ENCODE measurements at regions not wholly inside any gene's neighbourhood (a gene's known extent, or its start where the extent isn't known, plus 50 kb on each side); places are given as distances from the start of the nearest gene placed in this dataset.

DNA sequence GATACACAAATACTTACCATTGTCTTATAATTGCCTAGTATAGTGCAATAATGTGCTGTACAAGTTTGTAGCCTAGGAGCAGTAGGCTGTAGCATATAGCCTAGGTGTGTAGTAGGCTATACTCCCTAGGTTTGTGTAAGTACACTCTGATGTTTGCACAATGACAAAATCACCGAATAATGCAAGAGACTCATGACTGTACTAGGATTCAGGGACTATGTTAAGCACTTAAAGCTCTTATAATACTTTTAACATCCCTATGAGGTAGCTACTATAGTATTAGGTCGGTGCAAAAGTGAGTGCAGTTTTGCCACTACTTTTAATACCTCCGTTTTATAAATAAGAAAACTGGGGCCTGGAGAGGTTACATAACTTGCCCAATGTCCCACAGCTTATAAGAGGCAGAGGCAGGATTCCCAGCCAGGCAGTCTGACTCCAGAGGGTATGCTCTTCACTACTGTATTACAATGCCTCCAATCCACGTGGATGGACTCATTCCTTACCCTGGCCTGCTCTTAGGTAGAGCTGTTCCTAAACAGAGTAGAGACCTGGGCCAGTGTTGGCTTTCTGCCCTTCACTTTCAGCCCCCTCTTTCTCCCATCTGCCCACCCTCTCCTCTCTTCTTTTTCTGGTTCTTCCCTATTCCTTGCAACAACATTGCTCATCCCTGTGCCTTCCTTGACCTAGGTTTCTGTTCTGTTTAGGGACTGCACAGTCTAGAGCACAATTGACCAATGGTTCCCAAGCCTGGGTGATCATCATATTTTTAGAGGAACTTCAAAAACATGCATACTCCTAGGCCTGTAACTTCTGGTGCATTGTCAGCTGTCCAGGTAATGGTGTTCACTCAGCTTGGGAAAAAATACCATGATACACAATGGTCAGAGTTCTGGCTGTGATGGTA, 114.0 kb downstream of the CARTPT start:
- H3K9me3 Mint-ChIP-seq: peaks cover 3 to 5% of the 10 kb centered on the region in 2 donors
- peak in 1 of 2 donors; percentile 7 for ATAC-seq (replicated peaks)
- H3K4me1 Mint-ChIP-seq: peaks cover 0 to 5% of the 10 kb centered on the region in 2 donors
- no peak overlapping the region for H3K27ac Mint-ChIP-seq
- no peaks in the 10 kb centered on the region for H3K27me3 Mint-ChIP-seq
- no peak overlapping the region for H3K4me3 Mint-ChIP-seq
- H3K36me3 Mint-ChIP-seq: peaks cover 0 to 3% of the 10 kb centered on the region in 2 donors
- DNase-seq: no peak

DNA sequence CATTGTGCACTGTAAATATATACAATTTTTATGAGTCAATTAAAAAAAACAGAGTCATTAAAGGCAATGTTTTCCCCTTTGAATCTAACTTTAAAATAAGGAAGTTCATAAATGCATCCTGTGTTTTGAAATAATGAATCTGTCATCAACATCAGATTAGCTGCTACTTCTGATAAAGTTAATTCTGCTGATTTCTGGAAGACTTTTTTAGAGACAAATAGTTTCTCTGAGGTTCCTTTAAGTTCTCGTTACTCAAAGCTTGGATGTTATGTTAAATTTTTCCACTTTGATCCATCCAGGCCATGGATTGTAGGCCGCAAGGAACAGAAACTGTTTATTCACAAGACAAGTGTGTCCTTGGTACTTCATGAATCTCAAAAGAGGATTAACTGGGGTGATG, 115.5 kb downstream of the CARTPT start:
- peaks cover 0 to under 1% of the 10 kb centered on the region in 2 donors for H3K27me3 Mint-ChIP-seq
- H3K4me1 Mint-ChIP-seq: no peaks in the 10 kb centered on the region
- ATAC-seq (replicated peaks): no peak

GRCh38 chr5:71836084-71836483, 117.0 kb downstream of the CARTPT start:
- H3K36me3 Mint-ChIP-seq: no peaks in the 10 kb centered on the region
- H3K4me1 Mint-ChIP-seq: no peaks in the 10 kb centered on the region
- peaks cover 4 to 7% of the 10 kb centered on the region in 2 donors for H3K27me3 Mint-ChIP-seq
- no peak overlapping the region for H3K4me3 Mint-ChIP-seq
- H3K27ac Mint-ChIP-seq: no peak overlapping the region
- ATAC-seq (replicated peaks): no peak
- no peaks in the 10 kb centered on the region for H3K9me3 Mint-ChIP-seq
- DNase-seq: no peak

More for the DNA sequence above, 115.5 kb downstream of the CARTPT start:
- H3K27ac Mint-ChIP-seq: no peak overlapping the region
- H3K36me3 Mint-ChIP-seq: no peaks in the 10 kb centered on the region
- DNase-seq: no peak
- no peak overlapping the region for H3K4me3 Mint-ChIP-seq
- H3K9me3 Mint-ChIP-seq: no peaks in the 10 kb centered on the region

DNA sequence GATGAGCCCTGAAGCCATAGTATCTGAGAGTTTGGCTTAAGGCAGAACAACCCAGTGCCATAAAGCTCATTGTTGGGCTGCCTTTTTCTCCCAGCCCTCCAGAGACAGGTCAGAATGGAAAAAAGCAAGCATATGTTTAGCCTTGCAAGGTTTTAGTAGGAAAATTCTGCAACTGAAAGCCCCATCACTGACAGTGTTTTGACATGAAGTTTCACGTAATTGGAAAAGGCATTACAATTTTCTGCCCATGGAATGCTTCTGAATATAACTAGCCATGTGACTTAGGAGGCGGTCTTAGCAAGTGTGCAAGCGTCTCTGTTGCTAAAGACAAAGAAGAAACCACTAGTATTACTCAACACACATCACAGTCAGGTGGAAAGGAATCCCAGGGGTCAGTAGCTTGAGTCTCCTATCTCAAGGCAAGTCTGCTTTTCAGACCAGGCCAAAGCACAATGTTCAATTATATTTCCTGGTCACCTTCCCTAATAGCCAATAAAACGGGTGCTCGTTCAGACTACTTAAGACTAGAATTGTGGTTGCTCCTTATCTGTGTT, 117.6 kb downstream of the CARTPT start:
- no peak for ATAC-seq (replicated peaks)
- H3K9me3 Mint-ChIP-seq: no peaks in the 10 kb centered on the region
- H3K36me3 Mint-ChIP-seq: no peaks in the 10 kb centered on the region
- no peak overlapping the region for H3K4me3 Mint-ChIP-seq
- H3K27ac Mint-ChIP-seq: no peak overlapping the region
- H3K4me1 Mint-ChIP-seq: no peaks in the 10 kb centered on the region
- peaks cover 4 to 7% of the 10 kb centered on the region in 2 donors for H3K27me3 Mint-ChIP-seq
- DNase-seq: no peak

DNA sequence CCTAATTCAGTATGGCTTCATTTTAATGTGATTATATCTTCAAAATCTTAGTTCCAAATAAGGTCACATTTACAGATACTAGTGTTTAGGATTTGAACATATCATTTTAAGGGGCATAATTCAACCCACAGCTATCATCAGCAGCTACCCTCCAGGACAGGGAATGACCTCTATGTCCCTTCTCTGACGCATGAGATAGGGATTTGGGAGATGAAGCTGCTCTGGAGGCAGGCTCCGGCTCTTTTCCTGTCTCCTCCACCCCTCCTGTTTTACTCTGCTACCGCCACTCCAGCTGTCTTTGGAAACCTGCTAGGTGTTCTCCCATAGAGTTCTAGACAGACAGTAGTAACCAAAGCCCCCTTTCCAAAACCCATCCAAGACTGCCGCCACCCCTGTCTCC, 119.2 kb downstream of the CARTPT start:
- Mint-ChIP-seq H3K36me3 (no peaks in the 10 kb centered on the region), H3K4me1 (no peaks in the 10 kb centered on the region), H3K27ac (no peak overlapping the region), H3K4me3 (no peak overlapping the region), H3K9me3 (no peaks in the 10 kb centered on the region), H3K27me3 (peaks cover 4 to 7% of the 10 kb centered on the region in 2 donors)
- ATAC-seq (replicated peaks) (no peak), DNase-seq (no peak)

DNA sequence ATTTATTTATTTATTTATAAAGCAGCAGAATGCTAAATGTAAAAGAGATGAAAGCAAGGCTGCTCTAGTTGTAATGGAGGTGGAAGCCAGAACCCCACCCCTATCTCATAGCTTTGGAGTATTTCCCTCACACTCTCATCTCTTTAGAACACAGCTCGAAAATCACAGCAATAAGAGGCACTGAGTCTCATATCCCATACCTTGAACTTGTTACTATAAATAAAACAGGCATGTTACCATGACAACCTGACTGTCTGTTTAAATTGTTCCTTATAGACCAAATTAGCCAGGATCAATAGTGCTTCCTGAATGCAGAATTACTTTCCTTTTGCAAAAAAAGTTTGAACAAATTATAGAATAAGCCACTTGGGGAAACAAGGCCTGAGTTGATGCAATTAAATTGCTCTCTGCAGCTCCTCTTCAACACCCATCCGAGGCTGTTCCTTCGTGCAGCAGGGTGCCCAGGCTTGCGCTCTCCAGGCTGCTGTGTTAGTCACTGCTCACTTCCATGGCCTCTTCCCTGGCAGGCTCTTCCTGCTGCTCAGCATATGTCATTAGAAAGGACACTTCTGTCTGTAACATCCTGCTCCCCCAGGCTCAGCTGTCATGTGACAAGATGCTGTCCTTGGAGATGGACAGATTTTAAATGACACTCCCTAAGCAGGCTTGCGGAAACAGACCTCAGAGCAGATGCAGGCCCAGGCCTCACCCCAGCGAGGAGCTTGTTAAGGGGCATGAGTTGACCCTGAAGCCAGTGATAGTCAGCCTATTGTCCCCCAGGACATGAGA, 120.2 kb downstream of the CARTPT start:
- H3K36me3 Mint-ChIP-seq: no peaks in the 10 kb centered on the region
- H3K4me1 Mint-ChIP-seq: no peaks in the 10 kb centered on the region
- peaks cover 4 to 7% of the 10 kb centered on the region in 2 donors for H3K27me3 Mint-ChIP-seq
- DNase-seq: no peak
- ATAC-seq (replicated peaks): no peak
- no peaks in the 10 kb centered on the region for H3K9me3 Mint-ChIP-seq
- no peak overlapping the region for H3K27ac Mint-ChIP-seq
- H3K4me3 Mint-ChIP-seq: no peak overlapping the region

DNA sequence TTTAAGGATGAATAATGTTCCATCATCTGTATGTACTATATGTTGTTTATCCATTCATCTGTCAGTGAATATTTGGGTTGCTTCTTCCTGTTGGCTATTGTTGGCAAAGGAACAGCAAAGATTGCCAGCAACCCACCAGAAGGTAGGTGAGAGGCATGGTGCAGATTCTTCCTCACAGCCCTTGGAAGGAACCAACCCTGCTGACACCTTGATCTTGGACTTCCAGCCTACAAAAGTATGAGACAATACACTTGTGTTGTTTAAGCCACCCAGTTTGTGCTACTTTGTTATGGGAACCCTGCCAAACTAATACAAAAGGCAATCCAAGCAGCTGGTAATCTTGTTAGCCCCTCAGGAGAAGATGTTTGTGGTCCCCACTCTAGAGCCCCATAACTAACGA, 122.0 kb downstream of the CARTPT start:
- DNase-seq (no peak), ATAC-seq (replicated peaks) (no peak)
- no peaks in the 10 kb centered on the region for H3K4me1 Mint-ChIP-seq
- no peak overlapping the region for H3K4me3 Mint-ChIP-seq
- no peaks in the 10 kb centered on the region for H3K36me3 Mint-ChIP-seq
- H3K27me3 Mint-ChIP-seq: peaks cover 4 to 7% of the 10 kb centered on the region in 2 donors
- no peak overlapping the region for H3K27ac Mint-ChIP-seq
- H3K9me3 Mint-ChIP-seq: no peaks in the 10 kb centered on the region

- Mint-ChIP-seq H3K27ac (no peak overlapping the region), H3K4me3 (no peak overlapping the region), H3K27me3 (peaks cover 4 to 12% of the 10 kb centered on the region in 2 donors), H3K9me3 (no peaks in the 10 kb centered on the region), H3K4me1 (no peaks in the 10 kb centered on the region), H3K36me3 (no peaks in the 10 kb centered on the region)
- ATAC-seq (replicated peaks): no peak
- no peak for DNase-seq
These were observed 124.0 kb downstream of the CARTPT start for GRCh38 chr5:71843111-71843510.

GRCh38 chr5:71844862-71845261, 125.8 kb downstream of the CARTPT start:
- H3K9me3 Mint-ChIP-seq: peaks cover 4 to 7% of the 10 kb centered on the region in 2 donors
- no peak for ATAC-seq (replicated peaks)
- no peaks in the 10 kb centered on the region for H3K4me1 Mint-ChIP-seq
- DNase-seq: no peak
- no peak overlapping the region for H3K4me3 Mint-ChIP-seq
- no peak overlapping the region for H3K27ac Mint-ChIP-seq
- H3K36me3 Mint-ChIP-seq: peaks cover 0 to 6% of the 10 kb centered on the region in 2 donors
- H3K27me3 Mint-ChIP-seq: peaks cover 9 to 10% of the 10 kb centered on the region in 2 donors

DNA sequence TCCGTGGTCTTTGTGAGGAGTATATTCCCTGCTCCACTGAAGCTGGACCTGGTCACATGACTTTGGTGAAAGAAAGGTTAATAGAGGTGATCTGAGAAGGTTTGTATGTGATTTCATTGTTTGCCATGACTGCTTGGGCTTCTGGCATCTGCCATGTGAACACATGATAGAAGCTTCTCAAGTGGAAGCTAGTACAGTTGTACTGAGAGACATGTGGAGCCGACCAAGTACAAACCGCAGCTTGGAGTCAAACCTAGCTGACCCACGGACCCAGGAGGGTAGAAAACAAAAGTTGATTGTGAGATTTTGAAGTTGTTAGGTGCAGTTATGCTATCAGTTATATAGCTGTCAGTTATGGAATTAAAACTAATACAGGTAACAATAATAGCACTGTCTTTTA, 140.4 kb downstream of the CARTPT start:
- no peak for ATAC-seq (replicated peaks)
- Mint-ChIP-seq H3K4me1 (no peaks in the 10 kb centered on the region), H3K27me3 (peaks cover 0 to 9% of the 10 kb centered on the region in 2 donors), H3K36me3 (no peaks in the 10 kb centered on the region), H3K27ac (no peak overlapping the region), H3K9me3 (peaks cover 15 to 20% of the 10 kb centered on the region in 2 donors), H3K4me3 (no peak overlapping the region)
- no peak for DNase-seq

- DNase-seq: no peak
- Mint-ChIP-seq H3K27ac (no peak overlapping the region), H3K9me3 (peaks cover 15 to 19% of the 10 kb centered on the region in 2 donors), H3K4me3 (no peak overlapping the region), H3K27me3 (peaks cover 0 to 12% of the 10 kb centered on the region in 2 donors), H3K36me3 (no peaks in the 10 kb centered on the region), H3K4me1 (no peaks in the 10 kb centered on the region)
- no peak for ATAC-seq (replicated peaks)
These were observed 141.0 kb downstream of the CARTPT start for GRCh38 chr5:71860048-71860447.

DNA sequence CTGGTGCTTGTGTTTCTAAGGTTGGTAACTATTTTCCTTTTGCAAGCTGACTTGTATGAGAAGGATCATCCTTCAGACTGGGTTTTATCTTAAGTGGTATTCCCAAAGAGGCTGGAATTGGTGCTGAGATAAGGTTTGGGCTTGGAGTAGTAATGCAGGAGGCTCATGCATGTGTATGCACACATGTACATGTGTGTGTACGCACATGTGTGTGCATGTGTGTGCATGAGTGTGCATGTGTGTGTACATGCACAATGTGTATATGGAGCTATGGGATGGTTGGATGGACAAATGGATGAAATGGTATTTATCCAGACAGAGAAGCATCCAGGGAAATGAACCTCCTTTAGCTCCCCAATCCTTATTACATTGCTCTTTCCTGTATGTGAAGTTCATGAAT, 142.6 kb downstream of the CARTPT start:
- no peak for ATAC-seq (replicated peaks)

GRCh38 chr5:71862087-71862486, 143.0 kb downstream of the CARTPT start:
- H3K27me3 Mint-ChIP-seq: peaks cover 0 to 21% of the 10 kb centered on the region in 2 donors
- H3K4me1 Mint-ChIP-seq: no peaks in the 10 kb centered on the region
- H3K27ac Mint-ChIP-seq: no peak overlapping the region
- no peak for DNase-seq
- peaks cover 4 to 5% of the 10 kb centered on the region in 2 donors for H3K9me3 Mint-ChIP-seq
- no peaks in the 10 kb centered on the region for H3K36me3 Mint-ChIP-seq
- no peak overlapping the region for H3K4me3 Mint-ChIP-seq
- no peak for ATAC-seq (replicated peaks)

More for the DNA sequence above, 142.6 kb downstream of the CARTPT start:
- peaks cover 6 to 8% of the 10 kb centered on the region in 2 donors for H3K9me3 Mint-ChIP-seq
- H3K4me1 Mint-ChIP-seq: no peaks in the 10 kb centered on the region
- no peak overlapping the region for H3K27ac Mint-ChIP-seq
- peaks cover 0 to 21% of the 10 kb centered on the region in 2 donors for H3K27me3 Mint-ChIP-seq
- H3K36me3 Mint-ChIP-seq: no peaks in the 10 kb centered on the region
- no peak for DNase-seq
- H3K4me3 Mint-ChIP-seq: no peak overlapping the region

DNA sequence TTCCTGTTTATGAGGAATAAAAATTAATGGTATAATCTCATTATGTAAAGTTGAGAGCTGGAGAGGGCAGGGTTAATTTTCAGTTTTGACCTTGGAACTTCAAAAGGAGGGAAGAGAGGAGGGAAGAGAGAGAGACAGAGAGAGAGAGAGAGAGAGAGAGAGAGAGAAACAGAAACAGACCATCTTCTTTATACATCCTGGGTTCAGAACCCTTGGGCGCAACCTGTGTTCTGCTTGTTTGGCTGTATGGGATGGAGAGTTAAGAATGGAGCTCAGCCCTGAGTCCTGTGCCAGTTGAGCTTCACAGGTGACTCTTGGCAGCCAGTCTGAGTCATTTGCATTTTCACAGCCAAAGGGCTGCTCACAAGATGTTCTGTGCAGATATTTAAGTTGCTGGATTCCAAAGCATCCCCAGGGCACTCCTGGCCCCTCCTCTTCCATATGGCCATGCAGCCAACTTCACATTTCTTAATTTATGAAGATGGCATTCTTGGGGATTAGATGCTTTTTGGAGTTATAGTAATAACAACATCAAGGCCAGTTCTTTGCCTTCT, 143.5 kb downstream of the CARTPT start:
- no peak overlapping the region for H3K27ac Mint-ChIP-seq
- ATAC-seq (replicated peaks) (no peak), DNase-seq (no peak)
- no peaks in the 10 kb centered on the region for H3K36me3 Mint-ChIP-seq
- H3K9me3 Mint-ChIP-seq: peaks cover 4 to 5% of the 10 kb centered on the region in 2 donors
- no peaks in the 10 kb centered on the region for H3K4me1 Mint-ChIP-seq
- peaks cover 0 to 21% of the 10 kb centered on the region in 2 donors for H3K27me3 Mint-ChIP-seq
- no peak overlapping the region for H3K4me3 Mint-ChIP-seq
